Nephron progenitor cell (in vitro differentiated cells): ENCODE measurements at regions not wholly inside any gene's neighbourhood (a gene's known extent, or its start where the extent isn't known, plus 50 kb on each side); places are given as distances from the start of the nearest gene placed in this dataset.

ENCODE experiments used
- DNase-seq: peaks from one replicate; pipeline ENCODE4 v3.0.0; 2021
- H3K27ac Mint-ChIP-seq: 2 replicates; pipeline ENCODE4 v1.8.0; 2021; ENCODE audit warnings: mild to moderate bottlenecking, moderate library complexity, mixed read lengths
- H3K27me3 Mint-ChIP-seq: 2 replicates; pipeline ENCODE4 v1.8.0; 2021; ENCODE audit warnings: mild to moderate bottlenecking, low read depth, mixed read lengths; ENCODE audit not compliant: poor library complexity
- H3K36me3 Mint-ChIP-seq: 2 replicates; pipeline ENCODE4 v1.8.0; 2021; ENCODE audit warnings: low read depth, mixed read lengths
- H3K4me1 Mint-ChIP-seq: 2 replicates; pipeline ENCODE4 v1.8.0; 2021; ENCODE audit warnings: mixed read lengths
- H3K4me3 Mint-ChIP-seq: 2 replicates; pipeline ENCODE4 v1.8.0; 2021; ENCODE audit warnings: mild to moderate bottlenecking, moderate library complexity, mixed read lengths
- H3K9me3 Mint-ChIP-seq: 2 replicates; pipeline ENCODE4 v1.8.0; 2021; ENCODE audit warnings: mild to moderate bottlenecking, moderate library complexity, mixed read lengths
- TF ChIP-seq, protein P1 (sequence below): fragments of 200-600 bp; sonication (generic); IDR thresholded peaks from 2 replicates; pipeline ENCODE4 v1.5.0; 2021; ENCODE audit warnings: antibody characterized with exemption

GRCh38 chr10:22765660-22766547 lies 51.5 kb upstream of the PIP4K2A start:
- Mint-ChIP-seq H3K36me3 (no peaks in the 10 kb centered on the region), H3K4me1 (no peaks in the 10 kb centered on the region), H3K9me3 (peaks cover 14% of the 10 kb centered on the region), H3K4me3 (no peak overlapping the region), H3K27ac (no peak overlapping the region), H3K27me3 (peaks cover 3% of the 10 kb centered on the region)
- TF ChIP-seq, protein P1, sequence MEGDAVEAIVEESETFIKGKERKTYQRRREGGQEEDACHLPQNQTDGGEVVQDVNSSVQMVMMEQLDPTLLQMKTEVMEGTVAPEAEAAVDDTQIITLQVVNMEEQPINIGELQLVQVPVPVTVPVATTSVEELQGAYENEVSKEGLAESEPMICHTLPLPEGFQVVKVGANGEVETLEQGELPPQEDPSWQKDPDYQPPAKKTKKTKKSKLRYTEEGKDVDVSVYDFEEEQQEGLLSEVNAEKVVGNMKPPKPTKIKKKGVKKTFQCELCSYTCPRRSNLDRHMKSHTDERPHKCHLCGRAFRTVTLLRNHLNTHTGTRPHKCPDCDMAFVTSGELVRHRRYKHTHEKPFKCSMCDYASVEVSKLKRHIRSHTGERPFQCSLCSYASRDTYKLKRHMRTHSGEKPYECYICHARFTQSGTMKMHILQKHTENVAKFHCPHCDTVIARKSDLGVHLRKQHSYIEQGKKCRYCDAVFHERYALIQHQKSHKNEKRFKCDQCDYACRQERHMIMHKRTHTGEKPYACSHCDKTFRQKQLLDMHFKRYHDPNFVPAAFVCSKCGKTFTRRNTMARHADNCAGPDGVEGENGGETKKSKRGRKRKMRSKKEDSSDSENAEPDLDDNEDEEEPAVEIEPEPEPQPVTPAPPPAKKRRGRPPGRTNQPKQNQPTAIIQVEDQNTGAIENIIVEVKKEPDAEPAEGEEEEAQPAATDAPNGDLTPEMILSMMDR, result no peak
- DNase-seq, result no peak

- peaks cover 3% of the 10 kb centered on the region for H3K27me3 Mint-ChIP-seq
- H3K27ac Mint-ChIP-seq, result peak overlapping the region; percentile 18
- H3K36me3 Mint-ChIP-seq, result no peaks in the 10 kb centered on the region
- peaks cover 8% of the 10 kb centered on the region for H3K9me3 Mint-ChIP-seq
- TF ChIP-seq, protein P1, result no peak
- H3K4me1 Mint-ChIP-seq, result no peaks in the 10 kb centered on the region
- no peak overlapping the region for H3K4me3 Mint-ChIP-seq
- DNase-seq, result no peak
Measured at GRCh38 chr10:22764639-22765038, 50.3 kb upstream of the PIP4K2A start.
